HG02678 (cell line): ENCODE measurements at regions not wholly inside any gene's neighbourhood (a gene's known extent, or its start where the extent isn't known, plus 50 kb on each side); places are given as distances from the start of the nearest gene placed in this dataset.
"Not testable (repeated sequence)": the region's sequence is repeated elsewhere in the genome, so short reads cannot be mapped to it uniquely, and the experiment has no call there.

Experiments
- ATAC-seq: cut with Tn5 transposase; IDR thresholded peaks from one replicate; pipeline ENCODE4 v1.9.1; 2021; ENCODE audit warnings: mild to moderate bottlenecking, moderate library complexity; ENCODE audit not compliant: unreplicated experiment

DNA sequence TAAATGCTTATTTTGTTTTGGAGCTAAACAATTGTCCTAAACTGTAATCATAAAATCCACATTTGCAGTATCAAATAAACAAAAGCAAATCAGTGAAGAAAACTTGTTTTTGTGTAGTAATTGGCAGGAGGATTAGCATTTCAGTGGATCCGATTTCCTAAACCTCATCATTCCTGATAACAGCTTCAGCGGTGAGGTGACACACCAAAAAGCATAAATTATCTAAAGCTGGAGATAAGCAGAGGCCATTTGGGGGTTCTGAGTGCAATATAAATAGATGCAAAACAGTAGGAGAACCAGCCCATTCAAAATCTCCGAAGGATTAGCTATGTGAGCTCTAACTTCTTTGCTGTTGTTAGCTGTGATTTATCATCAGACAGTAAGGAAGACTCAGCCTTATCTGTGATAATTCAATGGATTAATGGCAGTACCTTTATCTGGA is 235.8 kb downstream of the EPHA7 start:
- ATAC-seq, result no peak

DNA sequence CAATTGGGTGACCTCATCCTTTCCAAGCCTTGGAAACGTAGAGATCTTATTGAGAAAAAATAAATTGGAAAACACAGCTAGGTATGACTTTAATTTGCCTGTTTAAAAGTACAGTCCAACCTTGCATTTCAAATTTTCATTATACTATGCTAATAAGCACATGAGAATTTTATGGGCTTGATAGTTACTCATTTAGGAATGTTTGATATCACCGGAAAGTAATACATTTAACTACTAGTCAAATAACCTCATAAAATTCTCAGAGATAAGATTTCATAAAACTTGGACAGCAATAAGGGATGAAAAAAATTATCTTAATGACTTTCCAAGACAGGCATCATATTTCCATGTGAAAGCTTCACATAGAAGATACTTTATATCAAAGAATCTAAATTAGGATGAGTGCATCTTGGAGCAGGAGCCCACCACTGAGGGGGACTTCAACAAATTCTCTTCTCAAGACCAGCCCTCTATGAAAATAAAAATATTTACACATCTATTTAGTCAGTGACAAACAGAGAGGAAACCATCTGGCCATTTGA is 236.3 kb downstream of the EPHA7 start:
- ATAC-seq, result no peak

DNA sequence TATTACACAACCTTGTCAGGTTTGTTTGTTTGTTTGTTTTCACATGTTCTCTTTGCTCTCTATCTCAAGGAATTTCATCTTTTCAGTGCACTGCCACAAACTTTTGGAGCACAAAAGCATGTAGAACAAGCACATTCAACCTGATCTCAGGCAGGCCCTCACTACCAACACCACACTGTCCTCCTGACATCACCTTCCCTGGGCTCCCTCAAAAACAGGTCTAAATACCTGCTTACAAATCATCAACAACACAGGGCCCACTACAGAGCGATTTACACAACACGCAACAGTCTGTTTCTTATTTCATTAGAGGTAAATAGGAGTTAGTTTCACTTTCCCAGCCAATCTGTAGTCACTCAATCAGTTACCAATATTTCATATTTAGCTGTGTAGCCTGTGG is 241.4 kb downstream of the EPHA7 start:
- no peak for ATAC-seq

DNA sequence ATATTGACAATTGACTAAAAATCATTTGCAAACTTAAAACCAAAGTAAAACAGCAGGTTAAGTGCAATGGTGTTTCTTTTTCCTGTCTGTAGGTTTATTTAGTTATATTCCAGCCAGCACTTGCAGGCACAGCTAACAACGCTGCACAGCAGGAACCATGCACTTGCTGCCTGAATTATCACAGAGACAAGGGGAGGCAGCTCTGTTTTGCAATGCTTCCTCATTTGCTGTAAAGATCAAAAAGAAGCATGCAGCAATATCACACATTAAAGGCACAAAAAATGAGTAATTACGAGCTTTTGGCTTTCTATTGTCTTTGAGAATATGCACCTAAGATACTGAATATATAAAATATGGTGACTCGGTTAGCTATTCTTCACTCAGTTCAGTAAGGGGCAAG is 241.9 kb downstream of the EPHA7 start:
- no peak for ATAC-seq

DNA sequence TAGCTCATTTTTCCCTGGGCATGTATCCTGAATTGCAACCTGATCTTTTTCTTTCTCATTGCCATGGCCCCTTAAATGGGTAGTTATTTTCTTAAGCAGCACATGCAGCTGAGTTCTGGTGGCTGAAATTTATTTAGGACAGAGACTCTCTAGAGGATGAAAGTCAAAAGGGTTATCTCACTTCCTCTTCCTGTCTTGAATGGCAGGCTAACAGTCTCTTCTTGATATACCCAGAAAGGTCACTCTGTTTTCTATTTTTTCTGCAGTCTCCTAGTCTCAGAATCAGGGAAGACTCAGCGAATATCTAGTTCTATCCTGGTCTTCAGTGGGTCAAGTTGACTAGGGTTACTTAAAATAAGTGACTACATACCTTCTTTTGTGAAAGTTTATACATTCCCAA is 243.3 kb downstream of the EPHA7 start:
- peak; percentile 71 for ATAC-seq

DNA sequence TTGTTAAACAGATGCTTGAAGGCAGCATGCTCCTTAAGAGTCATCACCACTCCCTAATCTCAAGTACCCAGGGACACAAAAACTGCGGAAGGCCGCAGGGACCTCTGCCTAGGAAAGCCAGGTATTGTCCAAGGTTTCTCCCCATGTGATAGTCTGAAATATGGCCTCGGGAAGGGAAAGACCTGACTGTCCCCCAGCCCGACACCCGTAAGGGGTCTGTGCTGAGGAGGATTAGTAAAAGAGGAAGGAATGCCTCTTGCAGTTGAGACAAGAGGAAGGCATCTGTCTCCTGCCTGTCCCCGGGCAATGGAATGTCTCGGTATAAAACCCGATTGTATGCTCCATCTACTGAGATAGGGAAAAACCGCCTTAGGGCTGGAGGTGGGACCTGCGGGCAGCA is 245.8 kb downstream of the EPHA7 start:
- ATAC-seq, result not testable (repeated sequence)

DNA sequence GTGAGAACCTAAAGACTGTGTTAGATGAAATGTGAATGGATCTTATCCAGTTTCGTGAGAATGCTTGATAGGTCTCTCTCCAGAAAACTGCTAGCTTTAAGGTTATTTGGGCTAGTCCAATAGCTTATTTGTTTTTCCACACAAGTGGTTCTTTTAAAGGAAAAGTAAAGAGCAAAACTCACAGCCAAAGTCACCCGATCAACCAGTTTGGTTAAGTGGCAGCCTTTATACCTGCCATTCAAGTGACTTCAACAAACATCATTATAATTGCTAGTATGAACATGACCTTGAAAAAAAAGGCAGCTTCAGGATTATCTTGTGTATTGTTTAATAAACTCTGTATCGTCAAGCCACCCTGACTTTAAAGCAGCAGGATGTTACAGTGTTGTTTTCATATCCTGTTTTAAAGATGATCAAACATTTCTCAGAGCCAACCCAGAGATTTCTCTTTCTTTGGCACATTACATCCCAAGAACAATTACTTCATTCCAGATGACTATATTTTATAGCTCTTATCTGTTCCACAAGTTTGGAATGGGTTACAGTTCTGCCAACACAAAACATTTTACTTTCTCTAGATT is 253.4 kb downstream of the EPHA7 start:
- no peak for ATAC-seq

DNA sequence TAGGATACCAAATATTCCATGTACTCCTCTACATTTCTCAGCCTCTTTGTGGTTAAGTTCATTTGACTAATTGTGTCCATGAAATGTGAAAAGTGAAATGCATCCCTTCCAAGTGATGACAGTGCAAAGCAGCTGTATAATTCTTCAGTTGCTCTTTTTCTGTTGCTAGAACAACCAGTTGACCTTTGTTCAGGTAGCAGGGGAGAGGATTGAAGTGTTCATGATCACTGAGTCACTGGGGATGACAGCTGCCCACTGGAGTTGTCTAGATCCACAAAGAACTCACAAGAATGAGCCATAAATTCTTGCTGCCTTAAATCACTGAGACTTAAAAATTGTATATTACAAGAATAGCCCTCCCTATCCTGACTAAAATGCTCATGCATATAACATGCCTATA is 254.6 kb downstream of the EPHA7 start:
- no peak for ATAC-seq

DNA sequence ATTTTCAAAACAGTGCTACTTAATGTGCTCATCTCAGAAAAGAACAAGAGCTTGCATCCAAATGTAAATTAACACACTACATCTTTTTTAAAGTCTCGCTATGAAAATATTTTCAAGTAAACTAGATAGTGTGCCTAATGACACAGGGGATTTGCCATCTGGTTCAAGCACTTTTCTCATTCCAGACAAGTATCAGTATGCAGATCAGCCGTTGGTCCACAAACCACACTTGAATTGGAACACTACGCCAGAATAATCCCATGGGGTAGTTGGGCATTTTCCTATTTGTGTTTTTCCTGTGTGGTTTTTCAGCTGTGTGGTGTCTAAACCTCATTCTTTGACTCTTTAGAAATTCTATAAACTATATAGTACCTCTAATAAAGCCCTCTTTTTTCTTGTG is 256.2 kb downstream of the EPHA7 start:
- no peak for ATAC-seq

DNA sequence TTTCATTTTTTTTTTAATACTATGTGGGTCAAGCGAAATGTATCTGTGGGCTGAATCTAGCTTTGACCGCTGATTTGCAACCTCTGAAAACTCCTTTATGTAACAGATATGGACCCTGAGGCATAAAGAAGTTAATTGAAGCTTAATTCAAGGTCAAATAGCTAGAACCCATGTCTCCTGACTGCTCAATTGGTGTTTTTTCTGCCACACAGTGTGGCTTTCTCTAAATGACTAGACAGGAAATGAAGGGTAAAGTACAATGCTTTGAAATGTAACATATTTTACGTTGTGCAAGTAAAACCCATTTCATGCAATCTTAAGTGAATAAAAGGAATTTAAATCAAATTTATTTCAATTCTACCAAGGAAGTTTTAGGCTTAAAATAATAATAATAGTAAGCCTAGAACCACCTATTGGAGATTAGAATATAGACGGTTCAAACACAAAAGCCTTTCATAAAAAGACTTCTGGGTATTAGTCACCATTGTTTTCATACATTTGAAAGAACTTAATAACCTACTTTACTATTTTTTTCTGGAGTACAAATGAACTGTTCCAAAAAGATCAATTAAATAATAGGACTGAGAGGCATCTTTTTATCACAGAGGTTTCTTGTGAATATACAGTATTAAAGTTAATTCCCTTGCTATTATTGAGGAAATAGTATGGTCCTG is 279.8 kb downstream of the EPHA7 start:
- no peak for ATAC-seq

DNA sequence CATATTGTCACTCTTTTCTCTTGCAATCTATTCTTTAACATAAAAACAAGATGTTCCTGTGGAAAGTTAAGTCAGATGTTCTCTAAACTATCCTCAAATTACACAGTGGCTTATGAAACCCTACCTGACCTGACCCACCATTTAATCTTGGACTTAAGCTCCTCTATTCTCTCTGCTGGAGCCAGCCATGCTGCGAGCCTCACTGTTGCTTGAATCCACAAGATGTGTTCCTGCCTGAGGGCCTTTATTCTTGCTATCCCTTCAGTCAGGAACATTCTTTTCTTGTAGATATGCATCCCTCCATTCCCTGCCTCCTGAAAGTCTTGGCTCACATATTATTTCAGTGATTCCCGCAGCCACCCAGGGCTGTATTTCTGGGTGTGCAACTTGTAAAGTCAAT is 283.2 kb downstream of the EPHA7 start:
- ATAC-seq, result no peak

DNA sequence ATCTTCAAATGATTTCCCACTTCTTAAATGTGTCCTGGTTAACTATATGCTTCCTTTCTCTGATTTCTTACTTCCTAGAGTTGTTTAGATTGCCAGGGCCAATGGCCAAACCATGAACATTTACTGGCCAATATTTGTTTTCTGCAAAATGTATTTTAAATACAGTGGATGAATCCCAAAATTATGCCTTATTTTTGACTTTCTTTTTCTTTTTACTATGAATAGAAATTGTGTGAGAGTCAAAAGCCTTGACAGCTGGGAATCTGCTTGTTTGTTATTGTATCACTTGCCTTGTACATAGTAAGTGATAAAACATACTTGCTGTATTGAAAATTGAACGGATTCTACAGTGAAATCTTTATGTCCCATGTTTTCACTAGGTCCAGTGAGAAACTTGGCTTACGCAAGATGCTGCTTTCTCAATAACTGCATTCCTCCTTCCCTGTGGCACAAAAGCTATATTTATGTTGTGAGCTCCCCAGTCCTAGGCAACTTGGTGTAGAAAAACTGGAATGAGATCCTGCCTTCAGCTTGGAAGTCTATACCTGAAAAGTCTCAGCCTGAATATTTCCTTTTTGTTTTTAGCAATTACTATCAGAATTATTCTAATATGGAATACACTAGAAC is 295.2 kb downstream of the EPHA7 start:
- ATAC-seq, result no peak

DNA sequence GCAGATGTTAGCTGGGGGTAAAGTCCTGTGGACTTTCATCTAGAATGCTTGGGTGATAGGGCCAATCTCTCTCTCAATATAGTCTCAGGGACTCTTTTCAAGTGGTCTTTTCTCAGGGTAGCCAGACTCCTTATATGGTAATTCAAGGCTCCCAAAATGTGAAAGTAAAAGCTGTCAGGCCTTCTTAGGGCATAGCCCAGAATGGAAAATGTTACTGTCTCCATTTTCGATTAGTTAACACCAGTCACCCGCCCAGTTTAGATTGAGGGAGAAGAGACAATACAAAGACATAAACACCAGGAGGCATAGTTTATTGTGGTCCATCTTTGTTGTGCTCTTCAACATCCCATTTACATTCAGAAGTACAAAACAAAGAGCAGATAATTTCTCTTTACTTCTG is 295.8 kb downstream of the EPHA7 start:
- ATAC-seq, result no peak

DNA sequence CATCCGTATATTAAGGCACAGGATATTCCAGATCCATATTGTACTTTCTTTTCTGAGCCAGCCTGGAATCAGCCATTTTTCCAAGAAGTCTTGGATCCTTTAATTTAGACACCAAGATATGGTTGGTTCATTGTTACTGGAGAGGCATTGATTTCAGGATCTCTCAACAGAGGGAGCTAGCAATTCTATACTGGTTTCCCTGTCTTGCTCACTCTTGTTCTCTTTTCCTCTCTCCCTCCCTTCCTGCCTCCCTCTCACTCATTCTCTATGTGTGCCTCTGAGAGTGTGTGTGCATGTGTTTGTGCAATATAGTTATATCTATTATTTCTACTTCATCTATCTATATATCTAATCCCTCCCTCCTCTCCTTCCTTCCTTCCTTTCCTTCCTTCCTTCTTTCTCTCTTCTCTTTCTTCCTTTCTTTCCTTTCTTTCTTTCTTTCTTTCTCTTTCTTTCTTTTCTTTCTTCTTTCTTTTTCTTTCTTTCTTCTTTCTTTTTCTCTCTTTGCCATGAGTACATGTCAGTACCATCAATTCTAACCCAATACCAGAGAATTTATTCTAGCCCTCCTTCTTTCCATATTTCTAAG is 299.1 kb downstream of the EPHA7 start:
- no peak for ATAC-seq

DNA sequence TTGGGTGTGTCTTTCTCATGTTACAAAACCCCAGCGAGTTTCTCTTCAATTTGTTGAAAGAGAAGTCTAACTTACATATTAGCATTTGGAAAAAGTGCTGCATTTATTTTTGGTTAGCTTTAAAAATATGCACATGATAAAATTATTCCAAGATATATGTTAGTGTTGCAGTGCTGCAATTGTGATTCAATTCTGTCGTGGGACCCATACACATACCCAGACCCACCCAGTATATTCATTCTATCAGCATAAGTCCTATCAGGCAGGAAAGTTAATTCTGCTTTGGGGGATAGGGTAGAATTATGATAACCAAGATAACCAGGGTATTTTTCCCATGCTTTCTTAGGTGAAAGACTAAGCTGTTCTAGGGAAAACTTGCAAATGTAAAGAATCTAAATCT is 313.5 kb downstream of the EPHA7 start:
- ATAC-seq, result no peak

DNA sequence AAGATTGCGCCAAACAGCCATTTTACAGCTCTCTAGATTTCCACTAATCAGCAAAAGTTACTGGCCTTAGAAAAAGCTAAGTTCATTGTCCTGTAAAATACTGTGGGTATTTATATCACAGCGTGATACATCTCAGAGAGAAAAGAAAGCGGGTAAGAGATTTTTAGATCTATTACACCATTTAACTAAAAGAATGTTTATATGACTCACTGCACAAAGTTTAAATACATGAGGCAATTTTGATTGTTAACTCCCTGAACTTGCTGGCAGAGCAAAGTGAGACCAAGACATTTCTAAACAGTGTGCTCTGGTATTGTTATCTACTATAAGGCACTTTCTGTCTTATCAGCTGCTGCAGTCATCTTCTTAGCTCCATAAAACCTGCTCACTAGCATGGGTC is 314.3 kb downstream of the EPHA7 start:
- no peak for ATAC-seq

DNA sequence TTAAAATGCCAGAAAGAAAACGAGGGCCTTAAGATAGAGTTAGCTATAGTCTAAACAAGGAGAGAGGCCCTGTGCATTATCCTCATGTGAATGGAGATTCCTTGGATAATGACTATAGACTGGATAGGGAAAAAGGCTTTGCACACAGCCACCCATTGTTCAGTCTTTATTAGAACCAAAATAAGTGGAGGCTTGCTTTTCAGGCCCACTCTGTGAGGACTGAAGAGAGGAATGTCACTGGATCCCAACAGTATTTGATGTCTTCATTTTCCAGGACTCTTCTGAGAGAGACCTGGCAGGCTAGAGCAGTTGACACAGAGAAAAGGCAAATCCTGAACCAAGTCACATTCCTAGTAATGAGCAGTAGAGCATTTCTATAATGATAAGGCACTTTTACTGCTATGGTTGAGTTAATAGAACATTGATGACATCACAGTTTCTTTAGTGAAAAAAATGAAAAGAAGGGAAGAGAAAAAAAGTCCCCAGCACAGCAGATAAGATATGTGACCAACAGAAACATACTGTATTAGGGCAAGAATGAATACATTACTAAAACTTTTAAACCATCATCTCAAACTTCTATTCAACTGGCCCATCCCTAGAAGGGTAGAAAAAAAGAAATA is 315.1 kb downstream of the EPHA7 start:
- no peak for ATAC-seq

DNA sequence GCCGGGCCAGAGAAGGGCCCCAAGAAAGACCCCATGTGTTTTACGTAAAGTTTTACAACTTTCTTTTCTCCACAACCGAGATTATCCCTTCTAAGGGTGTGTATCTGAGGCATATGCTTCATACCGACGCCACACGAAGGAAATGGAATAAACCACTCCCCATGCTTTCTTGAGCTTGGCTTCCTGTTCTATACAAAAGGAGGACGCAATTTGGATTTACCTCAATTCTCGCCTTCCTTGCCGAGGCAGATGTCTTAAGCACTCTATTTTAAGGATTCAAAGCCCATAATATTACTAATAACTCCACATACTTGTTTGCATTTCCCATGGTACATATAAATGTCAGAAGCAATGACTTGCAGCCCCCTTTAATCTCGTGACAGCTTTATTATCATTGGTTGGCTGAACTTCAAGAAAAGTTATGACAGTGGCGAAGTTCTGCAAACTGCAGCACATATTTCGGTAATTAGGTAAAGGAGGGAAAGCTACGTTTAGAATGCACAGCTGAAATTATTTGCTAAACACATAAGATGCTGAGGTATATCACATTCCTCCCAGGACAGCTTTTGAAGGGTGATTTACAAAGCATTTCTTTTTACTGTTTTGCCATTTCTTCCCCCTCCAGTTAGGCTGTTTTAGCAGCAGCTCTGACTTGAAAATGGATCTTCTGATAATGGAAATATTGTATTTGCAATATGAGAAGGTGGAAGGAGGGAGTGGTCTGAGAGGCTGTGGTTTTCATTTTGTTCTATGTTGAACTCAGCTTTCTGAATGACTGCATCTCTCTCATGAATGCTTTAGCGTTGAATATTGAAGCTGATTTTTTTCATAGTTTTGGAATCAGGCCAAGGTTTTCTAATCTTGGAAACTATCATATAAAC is 330.5 kb downstream of the EPHA7 start:
- ATAC-seq, result no peak

DNA sequence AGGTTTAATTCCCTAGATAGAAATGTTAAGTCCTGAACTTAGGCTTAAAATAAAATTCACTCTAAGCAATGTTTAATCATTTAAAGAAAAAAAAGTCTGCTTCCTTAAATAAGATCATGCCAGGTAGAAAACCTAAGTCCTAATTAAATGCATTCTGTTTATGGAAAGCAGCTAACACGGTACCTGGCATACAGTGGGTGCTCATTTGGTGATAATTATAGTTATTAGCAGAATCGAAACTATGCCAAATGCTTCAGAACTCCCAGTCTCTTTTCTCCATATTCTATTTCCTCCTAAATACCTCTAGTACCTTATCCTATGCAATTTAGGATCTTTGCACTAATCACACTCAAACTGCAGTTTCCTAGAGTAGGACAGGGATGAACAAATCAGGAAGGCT is 331.8 kb downstream of the EPHA7 start:
- ATAC-seq, result no peak

DNA sequence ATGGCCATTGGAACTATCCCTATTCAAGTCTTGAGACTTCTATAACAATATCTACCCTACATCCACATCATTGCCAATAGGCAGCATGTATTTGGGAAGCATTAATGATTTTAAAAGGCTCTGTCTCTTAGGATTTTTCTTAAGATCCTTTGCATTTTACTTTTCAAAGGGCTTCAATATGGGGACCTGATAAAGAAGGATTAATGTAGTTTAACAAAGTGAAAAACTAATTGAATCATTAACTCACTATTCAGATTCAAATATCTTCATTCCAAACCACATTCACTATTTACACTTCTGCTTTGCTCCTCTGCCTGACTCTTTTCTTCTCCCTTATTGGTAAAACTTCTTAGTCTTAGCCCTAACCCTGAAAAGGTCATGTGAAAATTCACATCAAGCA is 333.0 kb downstream of the EPHA7 start:
- no peak for ATAC-seq
